VCaP (cell line): ENCODE measurements at regions not wholly inside any gene's neighbourhood (a gene's known extent, or its start where the extent isn't known, plus 50 kb on each side); places are given as distances from the start of the nearest gene placed in this dataset.

Source experiments
- H3K27ac ChIP-seq: fragments of 450-650 bp; 2 replicates; pipeline ENCODE4 v1.5.1; 2017
- CTCF ChIP-seq: fragments of 450-650 bp; conservative IDR thresholded peaks from 2 replicates; pipeline ENCODE4 v1.5.1; 2017; ENCODE audit warnings: mild to moderate bottlenecking, moderate library complexity

GRCh38 chrX:97691901-97692455 lies 808.3 kb downstream of the RPA4 start:
- no peak for TF ChIP-seq CTCF
- H3K27ac ChIP-seq: no peak overlapping the region

- no peak for TF ChIP-seq CTCF
- no peak overlapping the region for H3K27ac ChIP-seq
Measured at GRCh38 chrX:97692575-97692974, 808.9 kb downstream of the RPA4 start.

- TF ChIP-seq CTCF: no peak
- no peak overlapping the region for H3K27ac ChIP-seq
Measured at GRCh38 chrX:97700547-97700946, 816.8 kb downstream of the RPA4 start.

GRCh38 chrX:97704474-97704873 lies 820.8 kb downstream of the RPA4 start:
- no peak for TF ChIP-seq CTCF
- H3K27ac ChIP-seq: no peak overlapping the region

- TF ChIP-seq CTCF: no peak
Measured at GRCh38 chrX:97704881-97705280, 821.2 kb downstream of the RPA4 start.

GRCh38 chrX:97705936-97706335 lies 822.2 kb downstream of the RPA4 start:
- TF ChIP-seq CTCF: no peak
- H3K27ac ChIP-seq: no peak overlapping the region

More at GRCh38 chrX:97704881-97705280, 821.2 kb downstream of the RPA4 start:
- no peak overlapping the region for H3K27ac ChIP-seq

GRCh38 chrX:97714072-97714471 lies 830.4 kb downstream of the RPA4 start:
- no peak overlapping the region for H3K27ac ChIP-seq
- TF ChIP-seq CTCF: no peak

- no peak for TF ChIP-seq CTCF
- no peak overlapping the region for H3K27ac ChIP-seq
Measured at GRCh38 chrX:97728215-97728614, 844.5 kb downstream of the RPA4 start.
